ENCODE measurements at regions not wholly inside any gene's neighbourhood (a gene's known extent, or its start where the extent isn't known, plus 50 kb on each side); places are given as distances from the start of the nearest gene placed in this dataset.
A peak's percentile ranks its signal among the peaks of the same experiment; 100 is the strongest.

DNA sequence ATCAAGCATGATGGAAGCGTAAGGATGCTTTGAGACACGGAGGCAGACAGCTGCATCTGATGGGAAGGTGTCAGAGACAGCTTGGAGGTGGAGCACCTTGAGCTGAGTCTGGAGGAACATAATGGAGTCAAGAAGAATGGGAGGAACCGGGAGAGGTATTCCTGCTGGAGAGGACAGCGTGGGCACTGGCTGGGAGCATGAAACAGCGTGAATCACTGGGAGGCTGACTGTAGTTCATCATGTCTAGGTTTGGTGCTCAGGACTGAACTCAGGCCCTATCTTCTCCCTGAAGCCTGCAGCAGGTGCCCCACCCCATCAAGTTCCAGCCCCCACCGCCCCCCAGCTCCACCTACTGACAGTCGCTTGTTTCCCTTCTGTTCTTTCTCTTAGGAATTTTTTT lies 98.6 kb downstream of the TMEM17 start:
- TF ChIP-seq, protein P1, sequence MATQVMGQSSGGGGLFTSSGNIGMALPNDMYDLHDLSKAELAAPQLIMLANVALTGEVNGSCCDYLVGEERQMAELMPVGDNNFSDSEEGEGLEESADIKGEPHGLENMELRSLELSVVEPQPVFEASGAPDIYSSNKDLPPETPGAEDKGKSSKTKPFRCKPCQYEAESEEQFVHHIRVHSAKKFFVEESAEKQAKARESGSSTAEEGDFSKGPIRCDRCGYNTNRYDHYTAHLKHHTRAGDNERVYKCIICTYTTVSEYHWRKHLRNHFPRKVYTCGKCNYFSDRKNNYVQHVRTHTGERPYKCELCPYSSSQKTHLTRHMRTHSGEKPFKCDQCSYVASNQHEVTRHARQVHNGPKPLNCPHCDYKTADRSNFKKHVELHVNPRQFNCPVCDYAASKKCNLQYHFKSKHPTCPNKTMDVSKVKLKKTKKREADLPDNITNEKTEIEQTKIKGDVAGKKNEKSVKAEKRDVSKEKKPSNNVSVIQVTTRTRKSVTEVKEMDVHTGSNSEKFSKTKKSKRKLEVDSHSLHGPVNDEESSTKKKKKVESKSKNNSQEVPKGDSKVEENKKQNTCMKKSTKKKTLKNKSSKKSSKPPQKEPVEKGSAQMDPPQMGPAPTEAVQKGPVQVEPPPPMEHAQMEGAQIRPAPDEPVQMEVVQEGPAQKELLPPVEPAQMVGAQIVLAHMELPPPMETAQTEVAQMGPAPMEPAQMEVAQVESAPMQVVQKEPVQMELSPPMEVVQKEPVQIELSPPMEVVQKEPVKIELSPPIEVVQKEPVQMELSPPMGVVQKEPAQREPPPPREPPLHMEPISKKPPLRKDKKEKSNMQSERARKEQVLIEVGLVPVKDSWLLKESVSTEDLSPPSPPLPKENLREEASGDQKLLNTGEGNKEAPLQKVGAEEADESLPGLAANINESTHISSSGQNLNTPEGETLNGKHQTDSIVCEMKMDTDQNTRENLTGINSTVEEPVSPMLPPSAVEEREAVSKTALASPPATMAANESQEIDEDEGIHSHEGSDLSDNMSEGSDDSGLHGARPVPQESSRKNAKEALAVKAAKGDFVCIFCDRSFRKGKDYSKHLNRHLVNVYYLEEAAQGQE (IDR thresholded peaks at IDR 0.05; ENCODE audit: low read depth) = no peak
- TF ChIP-seq TAF1 (IDR thresholded peaks at IDR 0.05; ENCODE audit: low read depth) (no peak), FOXM1 (IDR thresholded peaks at IDR 0.05; ENCODE audit: borderline replicate concordance, low read depth) (no peak), CREB1 (IDR thresholded peaks at IDR 0.05; ENCODE audit: low read depth) (no peak), TEAD4 (IDR thresholded peaks at IDR 0.05) (no peak), EGR1 (IDR thresholded peaks at IDR 0.05) (no peak), ZBTB7A (IDR thresholded peaks at IDR 0.05; ENCODE audit: low read depth) (no peak), RAD21 (IDR thresholded peaks at IDR 0.05; ENCODE audit: low read depth) (no peak), YY1 (IDR thresholded peaks at IDR 0.05; ENCODE audit: low read depth) (no peak), TCF12 (IDR thresholded peaks at IDR 0.05; ENCODE audit: low read depth) (no peak)
- TF ChIP-seq, protein P2, sequence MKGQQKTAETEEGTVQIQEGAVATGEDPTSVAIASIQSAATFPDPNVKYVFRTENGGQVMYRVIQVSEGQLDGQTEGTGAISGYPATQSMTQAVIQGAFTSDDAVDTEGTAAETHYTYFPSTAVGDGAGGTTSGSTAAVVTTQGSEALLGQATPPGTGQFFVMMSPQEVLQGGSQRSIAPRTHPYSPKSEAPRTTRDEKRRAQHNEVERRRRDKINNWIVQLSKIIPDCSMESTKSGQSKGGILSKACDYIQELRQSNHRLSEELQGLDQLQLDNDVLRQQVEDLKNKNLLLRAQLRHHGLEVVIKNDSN (IDR thresholded peaks at IDR 0.05) = no peak
- TF ChIP-seq, protein P3, sequence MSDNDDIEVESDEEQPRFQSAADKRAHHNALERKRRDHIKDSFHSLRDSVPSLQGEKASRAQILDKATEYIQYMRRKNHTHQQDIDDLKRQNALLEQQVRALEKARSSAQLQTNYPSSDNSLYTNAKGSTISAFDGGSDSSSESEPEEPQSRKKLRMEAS (IDR thresholded peaks at IDR 0.05) = no peak

DNA sequence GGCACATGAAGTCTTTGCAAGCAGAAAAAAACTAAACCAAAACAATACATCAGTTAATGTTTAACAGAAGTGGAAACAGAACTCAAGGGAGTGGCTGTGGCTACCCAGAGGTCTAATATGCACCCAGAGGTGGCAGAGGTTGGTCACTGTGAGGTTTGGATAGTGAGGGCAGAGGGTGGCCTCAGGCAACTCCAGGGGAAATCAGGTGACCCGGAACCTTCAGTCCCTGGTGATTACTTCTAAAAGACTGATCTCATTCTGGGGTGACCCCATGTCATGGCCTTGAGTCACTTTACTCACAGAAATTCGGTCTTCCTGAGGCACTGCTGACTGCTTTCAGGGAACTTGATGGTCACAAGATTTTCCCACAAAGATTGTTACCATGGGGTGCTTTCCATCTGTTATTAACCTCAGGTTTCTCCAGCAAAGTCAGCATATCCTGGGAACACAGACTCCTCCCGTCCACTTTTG lies 99.4 kb downstream of the TMEM17 start:
- no peak for TF ChIP-seq NFIC (IDR thresholded peaks at IDR 0.05)
- no peak for TF ChIP-seq YY1 (IDR thresholded peaks at IDR 0.05; ENCODE audit: low read depth)
- TF ChIP-seq TAF1 (IDR thresholded peaks at IDR 0.05; ENCODE audit: low read depth) = no peak
- TF ChIP-seq, protein P3 (IDR thresholded peaks at IDR 0.05) = no peak
- no peak for TF ChIP-seq ZBTB7A (IDR thresholded peaks at IDR 0.05; ENCODE audit: low read depth)
- no peak for TF ChIP-seq RAD21 (IDR thresholded peaks at IDR 0.05; ENCODE audit: low read depth)
- TF ChIP-seq TCF12 (IDR thresholded peaks at IDR 0.05; ENCODE audit: low read depth) = no peak

DNA sequence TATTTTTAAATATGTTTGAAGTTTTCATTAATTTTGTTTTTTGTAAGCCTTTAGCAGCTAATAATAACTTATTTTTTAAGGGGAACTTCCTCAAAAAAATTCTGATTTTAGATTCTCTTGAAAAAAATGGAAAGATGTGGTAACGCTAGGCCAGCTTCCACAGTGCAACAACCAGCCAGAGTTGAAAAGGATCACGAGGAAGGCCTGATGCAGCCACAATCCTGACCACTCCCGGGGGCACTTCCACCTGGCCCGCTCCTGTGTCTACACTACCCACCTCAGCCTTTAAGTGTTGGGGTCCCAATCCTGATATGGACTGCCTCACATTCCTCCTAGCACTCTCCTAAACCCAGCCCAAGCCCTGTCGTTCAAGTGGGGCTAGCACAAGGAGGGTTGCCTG lies 101.1 kb downstream of the TMEM17 start:
- no peak for TF ChIP-seq CEBPB (IDR thresholded peaks at IDR 0.05)

DNA sequence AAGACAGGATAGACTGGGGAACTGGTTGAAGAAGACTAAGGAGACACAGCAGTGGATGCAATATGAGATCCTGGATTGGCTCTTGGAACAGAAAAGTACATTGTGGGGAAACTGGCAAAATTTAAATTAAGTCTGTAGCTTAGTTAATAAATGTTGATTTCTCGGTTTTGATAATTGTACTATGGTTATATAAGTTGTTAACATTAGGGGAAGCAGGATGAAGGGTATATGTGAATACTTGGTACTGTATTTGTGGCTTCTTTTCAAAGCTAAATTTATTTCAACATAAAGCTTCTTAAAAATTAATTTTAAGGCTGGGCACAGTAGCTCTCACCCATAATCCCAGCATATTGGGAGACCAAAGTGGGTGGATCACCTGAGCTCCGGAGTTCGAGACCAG lies 103.8 kb downstream of the TMEM17 start:
- no peak for TF ChIP-seq ZBTB7A (IDR thresholded peaks at IDR 0.05; ENCODE audit: low read depth)
- TF ChIP-seq, protein P2 (IDR thresholded peaks at IDR 0.05) = no peak
- no peak for TF ChIP-seq CREB1 (IDR thresholded peaks at IDR 0.05; ENCODE audit: low read depth)
- no peak for TF ChIP-seq RAD21 (IDR thresholded peaks at IDR 0.05; ENCODE audit: low read depth)
- TF ChIP-seq NFIC (IDR thresholded peaks at IDR 0.05) = no peak
- TF ChIP-seq TEAD4 (IDR thresholded peaks at IDR 0.05) = no peak
- no peak for TF ChIP-seq TCF12 (IDR thresholded peaks at IDR 0.05; ENCODE audit: low read depth)
- no peak for TF ChIP-seq FOXM1 (IDR thresholded peaks at IDR 0.05; ENCODE audit: borderline replicate concordance, low read depth)
- TF ChIP-seq YY1 (IDR thresholded peaks at IDR 0.05; ENCODE audit: low read depth) = no peak
- TF ChIP-seq, protein P3 (IDR thresholded peaks at IDR 0.05) = no peak
- TF ChIP-seq TAF1 (IDR thresholded peaks at IDR 0.05; ENCODE audit: low read depth) = no peak
- no peak for TF ChIP-seq EP300 (IDR thresholded peaks at IDR 0.05; ENCODE audit: borderline replicate concordance)
- TF ChIP-seq, protein P1 (IDR thresholded peaks at IDR 0.05; ENCODE audit: low read depth) = no peak
- TF ChIP-seq EGR1 (IDR thresholded peaks at IDR 0.05) = no peak
- TF ChIP-seq CEBPB (IDR thresholded peaks at IDR 0.05) = no peak

DNA sequence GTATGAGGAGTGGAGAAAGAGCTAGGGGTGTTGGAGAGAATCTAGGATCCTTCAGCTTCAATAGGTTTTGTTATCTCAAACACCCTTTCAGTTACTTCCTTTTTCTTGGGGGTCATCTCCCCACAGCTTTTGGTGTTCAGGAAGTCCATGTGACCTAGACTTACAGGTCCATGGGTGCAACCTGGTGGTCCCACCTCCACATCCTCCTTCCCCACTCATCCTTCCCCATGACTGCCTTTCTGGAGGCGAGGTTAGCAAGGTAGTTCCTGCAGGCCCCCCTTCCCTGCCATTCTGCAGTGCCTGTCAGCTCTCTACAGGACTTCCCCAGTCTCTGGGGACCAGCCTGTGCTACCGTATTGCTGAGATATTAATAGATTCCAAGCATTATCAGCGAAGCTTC lies 107.6 kb downstream of the TMEM17 start:
- TF ChIP-seq CEBPB (IDR thresholded peaks at IDR 0.05) (no peak), NFIC (IDR thresholded peaks at IDR 0.05) (no peak)

DNA sequence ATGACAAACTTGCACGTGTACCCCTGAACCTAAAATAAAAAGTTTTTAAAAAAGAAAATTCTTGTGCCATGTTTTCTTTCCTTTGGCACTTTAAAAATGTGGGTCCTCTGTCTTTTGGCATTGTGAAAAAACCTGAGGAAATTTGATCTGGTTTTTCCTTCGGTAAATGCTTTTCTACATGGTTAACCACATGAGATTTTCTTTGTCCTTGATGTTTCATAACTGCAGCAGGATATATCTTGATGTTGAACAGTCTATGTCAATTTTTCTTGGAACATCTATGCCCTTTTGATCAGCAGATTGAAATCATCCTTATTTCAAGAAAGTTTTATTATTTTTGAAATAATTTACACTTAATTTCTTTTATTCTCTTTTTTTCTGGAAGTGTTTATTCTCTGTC lies 109.1 kb downstream of the TMEM17 start:
- TF ChIP-seq EP300 (IDR thresholded peaks at IDR 0.05; ENCODE audit: borderline replicate concordance) = no peak; the same call in 1 of the 2 replicates
- peak; percentile 62 for TF ChIP-seq CEBPB (IDR thresholded peaks at IDR 0.05)
- no peak for TF ChIP-seq ZBTB7A (IDR thresholded peaks at IDR 0.05; ENCODE audit: low read depth)

DNA sequence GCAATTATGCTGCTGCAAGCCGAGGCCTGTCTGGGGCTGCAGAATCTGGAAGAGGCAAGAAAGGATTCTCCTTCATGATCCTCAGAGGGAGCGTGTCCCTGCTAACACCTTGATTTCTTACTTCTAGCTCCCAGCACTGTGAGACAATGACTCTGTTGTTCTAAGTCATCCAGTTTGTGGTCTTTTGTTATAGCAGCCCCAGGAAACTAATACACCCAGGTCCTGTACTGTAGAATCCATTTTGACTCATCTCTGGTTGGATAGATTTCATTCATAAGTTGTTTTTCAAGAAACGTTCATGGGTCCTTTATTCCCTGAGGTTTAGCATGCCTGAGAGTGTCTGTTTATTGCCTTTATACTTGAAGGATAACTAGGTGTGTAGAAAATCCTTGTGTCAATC lies 112.7 kb downstream of the TMEM17 start:
- TF ChIP-seq EP300 (IDR thresholded peaks at IDR 0.05; ENCODE audit: borderline replicate concordance) = no peak
- TF ChIP-seq RAD21 (IDR thresholded peaks at IDR 0.05; ENCODE audit: low read depth) = no peak
- TF ChIP-seq FOXM1 (IDR thresholded peaks at IDR 0.05; ENCODE audit: borderline replicate concordance, low read depth) = no peak
- TF ChIP-seq, protein P1 (IDR thresholded peaks at IDR 0.05; ENCODE audit: low read depth) = no peak
- TF ChIP-seq CREB1 (IDR thresholded peaks at IDR 0.05; ENCODE audit: low read depth) = no peak
- TF ChIP-seq ZBTB7A (IDR thresholded peaks at IDR 0.05; ENCODE audit: low read depth) = no peak
- no peak for TF ChIP-seq NFIC (IDR thresholded peaks at IDR 0.05)
- no peak for TF ChIP-seq TEAD4 (IDR thresholded peaks at IDR 0.05)
- TF ChIP-seq YY1 (IDR thresholded peaks at IDR 0.05; ENCODE audit: low read depth) = no peak
- no peak for TF ChIP-seq CEBPB (IDR thresholded peaks at IDR 0.05)
- TF ChIP-seq, protein P3 (IDR thresholded peaks at IDR 0.05) = no peak
- TF ChIP-seq TAF1 (IDR thresholded peaks at IDR 0.05; ENCODE audit: low read depth) = no peak
- no peak for TF ChIP-seq EGR1 (IDR thresholded peaks at IDR 0.05)
- TF ChIP-seq TCF12 (IDR thresholded peaks at IDR 0.05; ENCODE audit: low read depth) = no peak
- TF ChIP-seq, protein P2 (IDR thresholded peaks at IDR 0.05) = no peak
